LHCN-M2 (cell line): ENCODE measurements at regions not wholly inside any gene's neighbourhood (a gene's known extent, or its start where the extent isn't known, plus 50 kb on each side); places are given as distances from the start of the nearest gene placed in this dataset.

Experiments
- DNase-seq: peaks from one replicate; pipeline ENCODE4 v3.0.0-alpha.2; 2012; ENCODE audit warnings: low read depth

GRCh38 chr2:220420820-220421219 is 793.4 kb downstream of the SLC4A3 start:
- DNase-seq = no peak

GRCh38 chr2:220422676-220423075 is 795.2 kb downstream of the SLC4A3 start:
- no peak for DNase-seq

- DNase-seq = no peak
These were observed 797.1 kb downstream of the SLC4A3 start for GRCh38 chr2:220424561-220424960.

GRCh38 chr2:220432645-220433044 is 805.2 kb downstream of the SLC4A3 start:
- no peak for DNase-seq

GRCh38 chr2:220433131-220433530 is 805.7 kb downstream of the SLC4A3 start:
- DNase-seq = no peak

- peak; percentile 64 for DNase-seq
These were observed 807.0 kb downstream of the SLC4A3 start for GRCh38 chr2:220434385-220434784.

- no peak for DNase-seq
These were observed 810.5 kb downstream of the SLC4A3 start for GRCh38 chr2:220437938-220438337.

GRCh38 chr2:220440731-220441130 is 813.3 kb downstream of the SLC4A3 start:
- DNase-seq = no peak

GRCh38 chr2:220441404-220441803 is 814.0 kb downstream of the SLC4A3 start:
- DNase-seq = no peak

GRCh38 chr2:220442012-220442411 is 814.6 kb downstream of the SLC4A3 start:
- DNase-seq = no peak

GRCh38 chr2:220445429-220446105 is 818.1 kb downstream of the SLC4A3 start:
- DNase-seq = peak; percentile 61

- no peak for DNase-seq
These were observed 818.8 kb downstream of the SLC4A3 start for GRCh38 chr2:220446106-220446712.

- DNase-seq = no peak
These were observed 823.4 kb downstream of the SLC4A3 start for GRCh38 chr2:220450846-220451245.

- no peak for DNase-seq
These were observed 824.0 kb downstream of the SLC4A3 start for GRCh38 chr2:220451438-220451837.

- no peak for DNase-seq
These were observed 825.1 kb downstream of the SLC4A3 start for GRCh38 chr2:220452561-220452960.

GRCh38 chr2:220455351-220455990 is 828.0 kb downstream of the SLC4A3 start:
- no peak for DNase-seq

- no peak for DNase-seq
These were observed 830.6 kb downstream of the SLC4A3 start for GRCh38 chr2:220458051-220458450.

GRCh38 chr2:220460257-220460985 is 833.0 kb downstream of the SLC4A3 start:
- peak; percentile 15 for DNase-seq

- no peak for DNase-seq
These were observed 836.4 kb downstream of the SLC4A3 start for GRCh38 chr2:220463876-220464275.

GRCh38 chr2:220465700-220466099 is 838.3 kb downstream of the SLC4A3 start:
- no peak for DNase-seq

- no peak for DNase-seq
These were observed 838.8 kb downstream of the SLC4A3 start for GRCh38 chr2:220466251-220466691.

- peak; percentile 67 for DNase-seq
These were observed 841.8 kb downstream of the SLC4A3 start for GRCh38 chr2:220469201-220469600.
